Psoas muscle (tissue), 7 donors: ENCODE measurements at regions not wholly inside any gene's neighbourhood (a gene's known extent, or its start where the extent isn't known, plus 50 kb on each side); places are given as distances from the start of the nearest gene placed in this dataset.

Experiments
- ATAC-seq, 4 donors: fragments of 200-7000 bp; cut with Tn5 transposase; one replicate each; pipeline ENCODE4 v1.9.1; 2020; ENCODE audit warnings: moderate library complexity in 3 of 4, mild to moderate bottlenecking in 2 of 4
- DNase-seq, 2 donors: peaks; one replicate each; pipeline ENCODE4 v3.0.0-alpha.2; 2020
- H3K27ac ChIP-seq: fragments of 200-600 bp; one replicate; pipeline ENCODE4 v1.8.0; 2022
- H3K27me3 ChIP-seq, 3 donors: fragments of 200-600 bp in 1 of 3; one replicate each; pipeline versions ENCODE4 v1.6.1 to v1.8.0; 2013 to 2022; ENCODE audit warnings: low read length in 2 of 3, mild to moderate bottlenecking in 2 of 3, moderate library complexity in 1 of 3; ENCODE audit not compliant: insufficient read depth in 3 of 3
- H3K36me3 ChIP-seq, 2 donors: fragments of 200-600 bp in 1 of 2; one replicate each; pipeline versions ENCODE4 v1.6.1 to v1.8.0; 2013 to 2022; ENCODE audit warnings: low read depth in 1 of 2, mild to moderate bottlenecking in 1 of 2, moderate library complexity in 1 of 2; ENCODE audit not compliant: insufficient read depth in 1 of 2
- H3K4me1 ChIP-seq: fragments of 200-600 bp; one replicate; pipeline ENCODE4 v1.8.0; 2022
- H3K4me3 ChIP-seq: fragments of 200-600 bp; one replicate; pipeline ENCODE4 v1.8.0; 2022; ENCODE audit warnings: mild to moderate bottlenecking
- H3K9me3 ChIP-seq: fragments of 200-600 bp; one replicate; pipeline ENCODE4 v1.8.0; 2022
- CTCF ChIP-seq: fragments of 200-600 bp; IDR thresholded peaks from one replicate; pipeline ENCODE4 v1.8.0; 2022; ENCODE audit warnings: antibody characterized with exemption
- WGBS, 3 donors: extraction: QIAGEN DNeasy Blood & Tissue Kit; methylation state at CpG; one replicate each; pipeline versions ENCODE4 v1.1.6 to v1.1.7; 2013; 5-methylcytosine and 5-hydroxymethylcytosine counted together
- intact Hi-C, 2 donors: fragments of 100-400 bp; cut with DNase I; formaldehyde crosslinking; loops; one replicate each; pipeline versions ENCODE4 v1.11.0 to v1.14.2; 2022
- donor health status: healthy with polysubstance abuse.
- donor health status: DM: no; HTN: no; CAD: no; lungs with moderate emphysema.
- donor health status: Bipolar disorder and iron deficiency.
- donor health status: healthy.
- donor health status: DM: yes; HTN: yes; CAD: no.
- donor health status: DM: no; HTN: no; CAD: no.
- donor health status: DM: yes; HTN: yes; CAD: no.

- no peaks in the 10 kb centered on the region for H3K27me3 ChIP-seq
- no peak for ATAC-seq
- no peaks in the 10 kb centered on the region for H3K36me3 ChIP-seq
- no peak for DNase-seq
- H3K4me1 ChIP-seq: no peaks in the 10 kb centered on the region
- no peak for TF ChIP-seq CTCF
- H3K4me3 ChIP-seq: no peak overlapping the region
- H3K9me3 ChIP-seq: no peaks in the 10 kb centered on the region
- WGBS, 3 donors: 58 to 61% (median 60%) methylated on average over 2 of the region's 2 CpGs
- H3K27ac ChIP-seq: no peak overlapping the region
- intact Hi-C loops: no loop called here
These were observed 115.7 kb downstream of the CMPK2 start for GRCh38 chr2:6749962-6750361.

GRCh38 chr2:6750411-6751158 is 115.1 kb downstream of the CMPK2 start:
- no peak for TF ChIP-seq CTCF
- WGBS, 3 donors: 41 to 45% (median 42%) methylated on average over 8 of the region's 8 CpGs
- DNase-seq: no peak
- intact Hi-C loops: no loop called here
- Histone ChIP-seq H3K27ac (no peak overlapping the region), H3K9me3 (no peaks in the 10 kb centered on the region), H3K4me3 (no peak overlapping the region), H3K36me3 (no peaks in the 10 kb centered on the region), H3K4me1 (no peaks in the 10 kb centered on the region), H3K27me3 (no peaks in the 10 kb centered on the region)
- no peak for ATAC-seq

- WGBS, 3 donors: 67 to 71% (median 69%) methylated on average over 9 of the region's 9 CpGs
- Histone ChIP-seq H3K27ac (no peak overlapping the region), H3K9me3 (no peaks in the 10 kb centered on the region), H3K27me3 (no peaks in the 10 kb centered on the region), H3K4me1 (no peaks in the 10 kb centered on the region), H3K36me3 (no peaks in the 10 kb centered on the region), H3K4me3 (no peak overlapping the region)
- intact Hi-C loops: no loop called here
- DNase-seq (no peak), ATAC-seq (no peak)
- TF ChIP-seq CTCF: no peak
These were observed 111.3 kb downstream of the CMPK2 start for GRCh38 chr2:6754419-6754818.

- no peak for TF ChIP-seq CTCF
- no peak overlapping the region for H3K27ac ChIP-seq
- no peaks in the 10 kb centered on the region for H3K36me3 ChIP-seq
- H3K4me3 ChIP-seq: no peak overlapping the region
- DNase-seq: no peak
- no peaks in the 10 kb centered on the region for H3K27me3 ChIP-seq
- 91 to 95% (median 92%) methylated on average over 6 of the region's 6 CpGs for WGBS, 3 donors
- no peak for ATAC-seq
- no peaks in the 10 kb centered on the region for H3K4me1 ChIP-seq
- intact Hi-C loops: no loop called here
- no peaks in the 10 kb centered on the region for H3K9me3 ChIP-seq
These were observed 110.3 kb downstream of the CMPK2 start for GRCh38 chr2:6755456-6755855.

GRCh38 chr2:6757215-6757614 is 108.5 kb downstream of the CMPK2 start:
- WGBS, 3 donors: 85 to 91% (median 89%) methylated on average over 10 of the region's 10 CpGs
- no peaks in the 10 kb centered on the region for H3K4me1 ChIP-seq
- ATAC-seq (no peak), DNase-seq (no peak)
- TF ChIP-seq CTCF: no peak
- H3K4me3 ChIP-seq: no peak overlapping the region
- intact Hi-C loops: no loop called here
- H3K27me3 ChIP-seq: no peaks in the 10 kb centered on the region
- no peak overlapping the region for H3K27ac ChIP-seq
- H3K36me3 ChIP-seq: no peaks in the 10 kb centered on the region
- H3K9me3 ChIP-seq: no peaks in the 10 kb centered on the region
